ENCODE measurements at regions not wholly inside any gene's neighbourhood (a gene's known extent, or its start where the extent isn't known, plus 50 kb on each side); places are given as distances from the start of the nearest gene placed in this dataset.

GRCh38 chr1:58308206-58308605, 238.3 kb downstream of the OMA1 start:
- DNase-seq = no peak

- no peak for DNase-seq
Observed at GRCh38 chr1:58307431-58307830, 239.1 kb downstream of the OMA1 start.

GRCh38 chr1:58305622-58306021, 240.9 kb downstream of the OMA1 start:
- no peak for DNase-seq

GRCh38 chr1:58304346-58304975, 242.1 kb downstream of the OMA1 start:
- DNase-seq = no peak

GRCh38 chr1:58303841-58304240, 242.7 kb downstream of the OMA1 start:
- no peak for DNase-seq

DNA sequence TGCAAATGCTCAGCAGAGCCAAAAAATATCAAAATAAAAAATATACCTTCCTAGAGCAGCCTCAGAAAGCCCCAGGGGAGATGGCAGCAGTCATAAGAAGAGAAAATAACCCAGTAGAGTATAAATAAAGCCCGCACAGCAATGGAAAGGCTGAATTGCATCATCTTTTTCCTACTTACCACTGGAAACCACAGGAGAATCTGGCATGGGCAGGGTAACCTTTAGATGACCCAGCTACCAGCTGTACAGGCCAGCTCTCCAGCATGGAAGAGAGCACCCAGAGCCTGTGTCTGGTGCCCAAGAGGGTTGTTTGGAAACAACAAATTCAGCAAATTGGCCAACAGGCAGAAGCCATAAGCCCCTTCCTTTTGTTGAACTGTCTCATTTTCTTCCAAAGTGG, 253.1 kb downstream of the OMA1 start:
- DNase-seq = no peak

DNA sequence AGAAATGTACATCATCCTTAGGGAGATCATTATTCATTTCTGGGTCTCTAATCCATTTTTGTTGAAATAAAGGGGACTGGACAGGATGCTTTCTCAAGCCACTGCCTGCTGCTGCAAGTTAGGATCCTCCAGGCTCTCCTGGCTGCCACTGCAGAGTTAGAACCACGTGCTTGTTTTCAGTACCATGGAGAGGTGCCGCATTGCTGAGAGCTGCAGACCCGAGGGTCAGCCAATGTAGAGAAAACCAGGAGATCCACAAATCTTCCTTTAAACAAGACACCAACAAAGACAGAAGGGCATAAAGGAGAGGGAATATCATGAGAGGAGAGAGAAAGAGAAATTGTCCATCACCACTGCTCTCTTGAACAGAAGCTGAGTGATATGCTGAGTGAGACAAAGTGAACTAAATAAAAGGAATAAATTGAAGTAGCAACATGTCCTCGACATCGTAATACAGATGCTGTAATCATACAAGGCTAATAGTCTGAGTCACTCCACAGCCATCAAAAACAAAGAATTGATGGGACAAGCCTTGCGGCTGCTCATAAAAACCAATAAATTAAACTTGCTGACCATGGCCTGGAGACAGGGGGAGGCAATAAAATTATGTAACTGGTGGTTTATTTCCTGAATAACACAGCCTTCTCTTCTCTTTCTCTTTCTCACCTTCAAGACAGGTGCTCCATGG, 255.7 kb downstream of the OMA1 start:
- peak; percentile 16 for DNase-seq

DNA sequence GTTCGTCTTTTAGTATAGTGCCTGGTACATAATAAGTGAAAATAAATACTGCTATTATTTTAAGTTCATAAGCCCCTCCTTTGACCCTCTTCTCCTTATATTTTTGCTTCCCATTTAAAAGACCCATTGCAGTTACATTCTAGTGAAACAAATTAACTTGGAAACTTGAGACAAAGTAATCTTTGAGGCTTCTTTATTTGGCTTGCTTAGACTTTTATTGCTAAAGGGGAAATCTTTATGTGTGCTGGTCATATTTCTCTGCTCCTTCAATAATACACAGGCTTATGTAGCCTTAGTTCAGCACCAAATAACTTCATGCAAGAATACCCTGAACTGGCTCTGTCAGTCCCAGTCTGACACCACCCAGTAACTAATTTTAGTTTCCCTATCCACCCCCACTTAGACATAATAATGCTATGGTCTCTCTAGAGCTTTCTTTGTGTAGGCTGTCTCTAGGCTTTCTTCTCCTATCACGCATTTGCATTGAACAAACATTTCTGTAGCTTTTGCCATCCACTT, 257.8 kb downstream of the OMA1 start:
- no peak for DNase-seq

DNA sequence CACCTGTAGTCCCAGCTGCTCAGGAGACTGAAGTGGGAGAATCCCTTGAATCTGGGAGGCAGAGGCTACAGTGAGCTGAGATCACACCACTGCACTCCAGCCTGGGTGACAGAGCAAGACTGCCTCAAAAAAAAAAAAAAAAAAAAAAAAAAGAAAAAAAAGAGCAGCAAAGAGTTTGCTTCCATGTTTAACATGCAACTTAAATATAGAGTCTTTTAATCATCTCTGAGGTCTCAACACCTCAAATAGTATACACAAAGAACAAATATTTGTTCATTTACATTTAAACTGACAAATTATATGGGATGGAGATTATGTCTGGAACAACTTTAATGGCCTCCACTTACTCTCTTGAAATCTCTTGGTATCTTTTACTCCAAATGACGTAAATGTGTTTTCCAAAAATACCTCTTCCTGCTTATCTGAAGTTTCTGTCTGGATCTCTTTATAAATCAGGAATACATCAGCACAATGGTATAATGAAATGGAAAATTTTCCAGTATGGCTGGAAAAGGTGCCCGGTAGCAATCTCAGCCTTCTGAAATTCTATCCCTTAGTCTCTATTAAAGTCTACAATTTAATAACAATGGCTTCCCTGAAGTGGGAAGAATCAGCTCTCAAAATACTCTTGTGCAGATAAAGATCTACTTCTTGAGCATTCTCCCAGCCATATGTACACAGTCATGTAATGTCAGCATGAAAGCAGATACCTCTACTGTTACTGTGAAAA, 258.5 kb downstream of the OMA1 start:
- no peak for DNase-seq

- no peak for DNase-seq
Observed at GRCh38 chr1:58284225-58284510, 262.4 kb downstream of the OMA1 start.

DNA sequence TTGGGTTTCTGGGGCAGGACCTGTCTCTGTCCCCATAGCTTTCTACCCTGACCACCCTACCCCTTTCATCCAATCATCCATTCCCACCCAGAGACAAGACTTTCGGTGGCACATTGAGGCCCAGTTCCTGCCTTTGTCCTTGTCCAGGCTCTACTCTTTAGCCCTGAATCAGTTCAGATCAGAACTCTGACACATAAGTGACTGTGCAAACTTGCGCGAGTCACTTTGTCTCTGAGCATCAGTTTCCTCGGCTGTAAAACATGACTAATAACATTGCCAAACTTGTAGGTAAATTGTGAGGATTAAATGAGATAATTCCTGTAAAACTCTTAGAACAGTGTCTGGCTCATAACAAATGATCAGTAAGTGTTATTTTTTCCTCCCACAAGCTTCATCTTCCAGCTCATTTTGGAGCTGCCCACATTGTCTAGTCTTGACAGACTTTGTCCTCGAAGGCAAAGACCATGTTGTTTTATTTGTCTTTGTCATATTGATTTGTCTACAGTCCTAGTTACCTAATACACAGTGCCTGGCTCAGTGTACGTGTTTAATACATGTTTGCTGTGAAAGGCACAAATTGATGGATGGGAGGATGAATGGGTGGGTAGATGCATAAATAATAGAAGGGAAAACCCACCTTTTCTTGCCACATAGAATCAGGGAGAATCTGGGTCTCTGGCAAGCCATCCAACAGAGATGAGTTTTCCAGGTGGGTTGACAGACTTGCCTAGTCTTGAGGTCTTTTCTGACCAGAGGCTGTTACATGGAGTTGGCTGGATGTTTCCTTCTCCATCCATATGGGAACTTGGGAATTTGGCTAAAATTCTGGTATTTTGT, 262.9 kb downstream of the OMA1 start:
- DNase-seq = no peak

DNA sequence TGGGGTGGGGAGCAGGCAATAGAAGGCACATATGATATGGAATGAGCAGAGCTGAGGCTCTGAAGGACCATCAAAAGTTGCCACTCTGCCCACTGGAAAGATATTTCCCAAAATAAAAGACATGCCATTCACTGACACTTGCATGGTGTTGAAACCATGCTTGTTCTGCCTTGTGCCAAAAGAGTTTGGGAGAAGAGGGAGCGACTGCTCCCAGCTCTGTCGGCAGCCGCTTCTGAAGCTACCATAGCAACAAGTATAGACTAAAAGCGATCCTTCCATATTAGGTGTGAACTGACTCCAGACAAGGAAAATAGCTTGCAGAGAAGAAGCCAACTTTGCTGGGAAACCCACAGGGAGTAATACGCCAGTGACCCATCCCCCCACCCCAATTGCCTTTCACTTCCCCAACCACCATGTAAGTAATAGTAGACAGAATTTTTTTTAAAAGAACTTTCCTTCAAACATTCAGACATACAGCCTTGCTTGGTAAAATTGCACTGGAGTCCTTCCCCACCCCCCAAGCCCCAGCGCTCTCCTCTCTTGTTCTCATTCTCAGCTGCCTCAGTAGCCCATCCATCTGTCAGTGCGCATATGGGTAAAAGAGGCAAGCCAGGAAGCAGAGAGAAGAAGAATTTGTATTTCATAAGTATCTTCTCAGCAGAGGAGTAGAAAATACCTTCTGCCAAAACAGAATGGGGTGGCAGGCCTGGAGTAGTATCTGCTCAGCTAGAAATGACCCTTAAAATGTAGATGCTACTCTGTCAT, 263.7 kb downstream of the OMA1 start:
- DNase-seq = no peak

DNA sequence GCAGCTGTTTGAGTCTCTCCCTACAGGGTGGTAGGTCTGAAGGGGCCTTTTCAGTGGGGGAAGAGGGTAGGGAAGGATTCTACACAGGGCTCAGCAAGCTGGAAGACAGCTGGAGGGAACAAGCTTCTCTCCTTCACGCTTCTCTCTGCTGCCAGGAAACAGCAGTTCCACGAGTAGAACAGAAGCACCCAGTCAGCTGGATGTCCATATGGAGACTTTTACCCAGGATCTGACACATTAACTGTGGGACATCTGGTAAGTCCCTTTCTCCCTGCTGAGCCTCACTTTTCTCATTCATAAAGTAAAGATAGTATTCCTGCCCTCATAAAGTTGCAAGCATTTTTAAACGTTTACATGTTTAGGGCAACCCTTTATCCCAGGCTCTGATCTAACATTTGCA, 280.3 kb downstream of the OMA1 start:
- DNase-seq = no peak

DNA sequence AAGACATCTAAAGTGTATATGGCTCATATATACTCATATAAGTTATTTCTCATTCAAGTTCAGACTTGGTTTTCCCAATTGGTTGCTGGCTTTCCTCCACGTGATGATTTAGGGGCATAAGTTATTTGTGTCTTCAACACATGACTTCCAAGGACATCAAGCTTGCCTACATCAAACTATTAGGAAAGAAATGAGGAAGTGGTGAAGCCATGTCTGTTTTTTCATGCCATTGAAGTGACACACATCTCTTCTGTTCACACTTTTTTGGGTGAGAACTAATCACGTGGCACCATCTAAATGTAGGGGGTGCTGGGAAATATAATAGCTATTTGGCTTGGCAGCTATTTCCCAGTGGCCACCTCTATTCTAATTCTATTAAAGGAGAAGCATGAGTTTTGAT, 282.1 kb downstream of the OMA1 start:
- no peak for DNase-seq

GRCh38 chr1:58262702-58263101, 283.8 kb downstream of the OMA1 start:
- DNase-seq = no peak

DNA sequence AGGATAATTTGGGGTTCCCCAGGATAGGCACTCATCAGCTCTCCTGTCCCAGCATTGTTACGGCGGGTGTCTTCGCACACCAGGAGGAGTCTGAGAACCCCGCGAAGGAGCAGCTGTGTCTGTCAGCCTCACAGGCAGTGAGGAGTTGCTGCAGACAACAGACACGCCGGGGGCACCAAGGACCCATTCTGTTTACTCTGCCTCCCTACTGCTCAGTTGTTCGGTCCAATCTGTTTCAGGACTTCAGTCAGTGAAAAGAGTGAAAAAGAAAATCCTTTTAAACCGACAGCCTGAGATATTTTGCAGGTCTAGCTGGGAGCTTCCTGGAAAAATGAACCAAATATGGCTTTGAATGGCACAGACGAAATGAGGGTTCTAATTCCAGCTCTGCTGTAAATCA, 288.4 kb downstream of the OMA1 start:
- DNase-seq = no peak

DNA sequence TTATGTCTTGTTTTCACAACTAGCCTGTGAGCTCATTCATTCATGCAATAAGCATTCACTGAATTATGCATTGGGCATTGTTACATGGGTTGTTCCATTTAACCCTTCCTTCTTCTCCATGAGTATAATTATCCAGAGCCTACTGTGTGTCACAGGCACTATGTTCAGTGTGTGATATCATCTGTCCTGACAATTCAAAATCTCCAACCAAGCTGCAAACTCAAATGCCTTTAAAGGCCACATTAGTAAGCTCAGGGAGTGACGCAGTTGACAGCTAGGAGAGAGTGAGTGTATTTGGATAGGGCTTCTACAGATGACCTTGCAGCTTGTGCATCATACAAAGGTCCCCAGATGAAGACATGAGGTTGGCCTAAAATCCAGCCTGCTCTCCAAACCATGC, 289.5 kb downstream of the OMA1 start:
- no peak for DNase-seq

DNA sequence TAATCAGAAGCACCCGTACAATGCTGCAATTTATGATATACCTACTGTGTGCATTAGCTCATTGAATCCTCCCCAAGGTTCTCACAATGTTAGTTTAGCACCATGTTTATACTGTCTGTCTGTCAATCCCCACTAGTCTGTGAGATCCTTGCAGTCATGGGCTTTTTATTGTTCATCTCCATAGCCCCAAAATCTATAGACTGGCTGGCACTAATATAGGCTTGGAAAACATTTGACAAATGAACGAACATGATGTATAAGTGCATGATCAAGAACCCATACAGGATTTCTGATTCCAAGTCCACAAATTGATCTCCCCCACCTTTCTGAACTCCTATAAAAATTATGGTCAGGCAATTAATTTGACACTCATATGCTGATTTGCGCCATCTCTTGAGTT, 290.0 kb downstream of the OMA1 start:
- DNase-seq = no peak

GRCh38 chr1:58256041-58256440, 290.5 kb downstream of the OMA1 start:
- no peak for DNase-seq

- DNase-seq = no peak
Observed at GRCh38 chr1:58255192-58255591, 291.3 kb downstream of the OMA1 start.

DNA sequence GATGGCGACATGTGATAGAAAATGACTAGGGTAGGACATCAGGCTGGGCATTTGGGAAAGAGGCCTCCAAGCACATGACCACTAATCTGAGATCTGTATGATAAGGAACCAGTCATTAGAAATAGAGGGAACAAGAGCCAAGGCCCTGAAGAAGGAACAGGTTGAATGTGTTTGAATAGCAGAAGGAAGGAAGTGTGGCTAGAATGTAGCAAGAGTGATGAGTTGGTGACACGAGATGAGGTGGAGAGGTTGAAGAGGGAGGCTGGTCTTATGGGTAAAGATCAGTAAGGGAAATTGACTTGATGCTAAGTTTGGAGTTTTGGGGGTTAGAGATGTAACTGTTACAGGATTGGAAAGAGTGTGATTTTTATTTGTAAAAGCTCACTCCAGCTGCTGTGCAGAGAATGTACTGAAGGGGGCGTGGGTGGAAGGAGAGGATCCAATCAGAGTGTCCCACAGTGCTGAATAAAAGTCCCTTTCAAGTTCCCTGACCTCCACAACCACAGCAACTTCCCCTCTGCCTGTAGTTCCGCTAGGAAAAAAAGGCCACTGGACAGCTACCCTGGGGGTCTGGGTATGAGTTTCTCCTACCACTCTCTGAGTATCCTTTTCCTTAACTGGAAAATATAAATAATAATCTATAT, 295.0 kb downstream of the OMA1 start:
- DNase-seq = no peak

GRCh38 chr1:58250587-58250948, 296.0 kb downstream of the OMA1 start:
- no peak for DNase-seq
